SK-N-SH treated with all-trans-retinoic acid at 6 μM for 48 hours (cell line): ENCODE measurements at regions not wholly inside any gene's neighbourhood (a gene's known extent, or its start where the extent isn't known, plus 50 kb on each side); places are given as distances from the start of the nearest gene placed in this dataset.
A peak's percentile ranks its signal among the peaks of the same experiment; 100 is the strongest.
"Not testable (repeated sequence)": the region's sequence is repeated elsewhere in the genome, so short reads cannot be mapped to it uniquely, and the experiment has no call there.

ENCODE experiments used
- ATAC-seq: fragments of 200-7000 bp; cut with Tn5 transposase; 3 replicates; pipeline ENCODE4 v1.9.1; 2020; ENCODE audit warnings: mild to moderate bottlenecking, moderate library complexity
- ARNTL ChIP-seq: fragments of 450-650 bp; formaldehyde crosslinking; IDR thresholded peaks from 2 replicates; pipeline ENCODE4 v1.5.0; 2020; ENCODE audit warnings: low read depth, mild to moderate bottlenecking, moderate library complexity, borderline replicate concordance
- BACH2 ChIP-seq: fragments of 250-450 bp; sonication (Bioruptor Pico); IDR thresholded peaks from 2 replicates; pipeline ENCODE4 v1.9.0; 2021; ENCODE audit warnings: mild to moderate bottlenecking, borderline replicate concordance
- CREB5 ChIP-seq: fragments of 250-450 bp; sonication (Bioruptor Pico); IDR thresholded peaks from 2 replicates; pipeline ENCODE4 v1.5.1; 2020; ENCODE audit warnings: low read depth, mild to moderate bottlenecking, moderate library complexity
- CSDC2 ChIP-seq: fragments of 250-450 bp; sonication (Bioruptor Pico); IDR thresholded peaks from 2 replicates; pipeline ENCODE4 v1.5.0; 2020; ENCODE audit warnings: mild to moderate bottlenecking, moderate library complexity
- CSRNP3 ChIP-seq: fragments of 250-450 bp; sonication (Bioruptor Pico); IDR thresholded peaks from 2 replicates; pipeline ENCODE4 v1.5.1; 2021; ENCODE audit warnings: mild to moderate bottlenecking, moderate library complexity
- ESRRG ChIP-seq: fragments of 250-450 bp; sonication (Bioruptor Pico); IDR thresholded peaks from 2 replicates; pipeline ENCODE4 v1.6.1; 2021; ENCODE audit warnings: mild to moderate bottlenecking
- GLIS3 ChIP-seq: fragments of 250-450 bp; sonication (Bioruptor Pico); IDR thresholded peaks from 2 replicates; pipeline ENCODE4 v1.5.0; 2020; ENCODE audit warnings: mild to moderate bottlenecking, moderate library complexity
- ISL1 ChIP-seq: fragments of 250-450 bp; sonication (Bioruptor Pico); IDR thresholded peaks from 2 replicates; pipeline ENCODE4 v2.1.2; 2022; ENCODE audit warnings: mild to moderate bottlenecking, moderate library complexity
- PATZ1 ChIP-seq: fragments of 250-450 bp; sonication (Bioruptor Pico); IDR thresholded peaks from 2 replicates; pipeline ENCODE4 v1.8.0; 2020; ENCODE audit warnings: mild to moderate bottlenecking, moderate library complexity, borderline replicate concordance
- POU6F1 ChIP-seq: fragments of 250-450 bp; sonication (Bioruptor Pico); IDR thresholded peaks from 2 replicates; pipeline ENCODE4 v1.8.0; 2021; ENCODE audit warnings: low read depth, mild to moderate bottlenecking, moderate library complexity, borderline replicate concordance
- PPARA ChIP-seq: fragments of 250-450 bp; sonication (Bioruptor Pico); IDR thresholded peaks from 2 replicates; pipeline ENCODE4 v1.5.0; 2020; ENCODE audit warnings: mild to moderate bottlenecking, borderline replicate concordance
- TCF4 ChIP-seq: fragments of 250-450 bp; sonication (Bioruptor Pico); IDR thresholded peaks from 2 replicates; pipeline ENCODE4 v1.8.0; 2021; ENCODE audit warnings: mild to moderate bottlenecking, moderate library complexity, borderline replicate concordance
- TOX ChIP-seq: fragments of 250-450 bp; sonication (Bioruptor Pico); IDR thresholded peaks from 2 replicates; pipeline ENCODE4 v1.8.0; 2021; ENCODE audit warnings: mild to moderate bottlenecking, moderate library complexity, borderline replicate concordance
- ZC3H10 ChIP-seq: fragments of 250-450 bp; sonication (Bioruptor Pico); IDR thresholded peaks from 2 replicates; pipeline ENCODE4 v1.5.1; 2021; ENCODE audit warnings: mild to moderate bottlenecking, moderate library complexity
- ZFP3 ChIP-seq: fragments of 250-450 bp; sonication (Bioruptor Pico); IDR thresholded peaks from 2 replicates; pipeline ENCODE4 v1.5.0; 2020; ENCODE audit warnings: mild to moderate bottlenecking, moderate library complexity
- ZNF565 ChIP-seq: fragments of 450-650 bp; formaldehyde crosslinking; conservative IDR thresholded peaks from 2 replicates; pipeline ENCODE4 v1.5.0; 2020; ENCODE audit warnings: low read depth, mild to moderate bottlenecking, moderate library complexity
- ZNF70 ChIP-seq: fragments of 450-650 bp; formaldehyde crosslinking; IDR thresholded peaks from 2 replicates; pipeline ENCODE4 v1.5.0; 2020; ENCODE audit warnings: mild to moderate bottlenecking, moderate library complexity
- ZNF8 ChIP-seq: fragments of 450-650 bp; formaldehyde crosslinking; IDR thresholded peaks from 2 replicates; pipeline ENCODE4 v1.5.0; 2020; ENCODE audit warnings: mild to moderate bottlenecking, moderate library complexity

GRCh38 chr9:73089304-73089985 lies 62.2 kb upstream of the ANXA1 start (continued):
- no peak for TF ChIP-seq ESRRG (CRISPR knock-in tag)

GRCh38 chr9:73087876-73088275 lies 63.8 kb upstream of the ANXA1 start:
- ATAC-seq = not testable (repeated sequence)

GRCh38 chr9:73083519-73083918 lies 68.1 kb upstream of the ANXA1 start:
- no peak for ATAC-seq
- TF ChIP-seq PATZ1 (no peak), ZNF70 (no peak), ESRRG (CRISPR knock-in tag) (no peak), ZC3H10 (CRISPR knock-in tag) (no peak), TCF4 (no peak), ZNF8 (CRISPR knock-in tag) (no peak), ISL1 (CRISPR knock-in tag) (no peak), ZNF565 (CRISPR knock-in tag) (no peak), BACH2 (CRISPR knock-in tag) (no peak), TOX (CRISPR knock-in tag) (no peak), CREB5 (CRISPR knock-in tag) (no peak), GLIS3 (CRISPR knock-in tag) (no peak), CSRNP3 (CRISPR knock-in tag) (no peak), ZFP3 (CRISPR knock-in tag) (no peak), PPARA (CRISPR knock-in tag) (no peak), ARNTL (CRISPR knock-in tag) (no peak), CSDC2 (no peak)

- ATAC-seq = peak; percentile 84
- TF ChIP-seq ARNTL (CRISPR knock-in tag) = no peak
- TF ChIP-seq CSDC2 = no peak
- TF ChIP-seq TOX (CRISPR knock-in tag) = no peak
- TF ChIP-seq TCF4 = no peak
These were observed 69.5 kb upstream of the ANXA1 start for GRCh38 chr9:73081979-73082657.

- no peak; the same call in 2 of the 3 replicates for ATAC-seq
- TF ChIP-seq ZFP3 (CRISPR knock-in tag) (no peak), POU6F1 (CRISPR knock-in tag) (no peak)
- TF ChIP-seq, all 23 proteins: peak for 0
These were observed 71.5 kb upstream of the ANXA1 start for GRCh38 chr9:73080110-73080694.
